Mesodermal cell (in vitro differentiated cells): ENCODE measurements at regions not wholly inside any gene's neighbourhood (a gene's known extent, or its start where the extent isn't known, plus 50 kb on each side); places are given as distances from the start of the nearest gene placed in this dataset.

Source experiments
- H3K27ac ChIP-seq: 2 replicates; pipeline ENCODE4 v1.7.0; 2013; ENCODE audit warnings: mild to moderate bottlenecking, low read depth, low read length, moderate library complexity; ENCODE audit not compliant: severe bottlenecking
- H3K36me3 ChIP-seq: 2 replicates; pipeline ENCODE4 v1.7.1; 2013; ENCODE audit warnings: mild to moderate bottlenecking, low read length, moderate library complexity; ENCODE audit not compliant: control insufficient read depth, insufficient read depth
- H3K4me1 ChIP-seq: one replicate; pipeline ENCODE4 v1.7.1; 2013; ENCODE audit warnings: mild to moderate bottlenecking, low read length; ENCODE audit not compliant: insufficient read depth, control insufficient read depth, poor library complexity, severe bottlenecking
- H3K4me3 ChIP-seq: 2 replicates; pipeline ENCODE4 v1.7.0; 2013; ENCODE audit warnings: low read length, control low read depth, mild to moderate bottlenecking; ENCODE audit not compliant: insufficient read depth, poor library complexity, severe bottlenecking; ENCODE audit errors: extremely low read depth
- H3K9me3 ChIP-seq: 2 replicates; pipeline ENCODE4 v1.7.1; 2013; ENCODE audit warnings: mild to moderate bottlenecking, low read length, moderate library complexity; ENCODE audit not compliant: control insufficient read depth
- WGBS, 2 experiments: methylation state at CpG; one replicate each; pipeline ENCODE4 v1.1.5; 2013; ENCODE audit warnings: missing lambda C conversion rate in 2 of 2; ENCODE audit not compliant: insufficient coverage in 2 of 2; 5-methylcytosine and 5-hydroxymethylcytosine counted together

GRCh38 chr9:108652851-108653250 lies 202.9 kb downstream of the ACTL7B start:
- no peaks in the 10 kb centered on the region for H3K36me3 ChIP-seq
- H3K4me3 ChIP-seq = no peak overlapping the region
- no peaks in the 10 kb centered on the region for H3K9me3 ChIP-seq
- no peaks in the 10 kb centered on the region for H3K4me1 ChIP-seq
- 60 to 88% methylated on average over 1 of the region's 3 CpGs for WGBS, 2 experiments
- H3K27ac ChIP-seq = no peak overlapping the region

DNA sequence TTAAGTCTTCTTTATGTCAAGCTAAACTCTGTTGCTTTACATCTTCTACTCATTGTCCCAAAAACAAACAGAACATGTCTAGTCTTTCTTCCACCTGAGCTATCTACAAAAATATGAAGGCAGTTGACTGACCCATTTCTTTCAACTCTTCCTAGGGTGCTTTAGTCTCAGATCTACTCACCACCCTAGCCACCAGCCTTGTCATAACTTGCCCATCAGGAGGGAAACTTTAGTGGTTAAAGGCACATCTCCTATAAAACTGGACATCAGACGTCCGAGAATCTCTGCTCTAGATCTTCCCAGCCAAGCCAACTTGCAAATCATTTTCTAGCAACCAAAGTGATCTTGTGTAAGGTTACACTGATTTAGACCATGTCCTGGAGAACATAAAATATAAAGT lies 205.0 kb downstream of the ACTL7B start:
- H3K27ac ChIP-seq = no peak overlapping the region
- no peaks in the 10 kb centered on the region for H3K9me3 ChIP-seq
- H3K4me1 ChIP-seq = no peaks in the 10 kb centered on the region
- H3K36me3 ChIP-seq = no peaks in the 10 kb centered on the region
- H3K4me3 ChIP-seq = no peak overlapping the region
- 80% methylated on average over 1 of the region's 2 CpGs; no CpG with 5 or more reads in 1 of the 2 experiments for WGBS, 2 experiments

DNA sequence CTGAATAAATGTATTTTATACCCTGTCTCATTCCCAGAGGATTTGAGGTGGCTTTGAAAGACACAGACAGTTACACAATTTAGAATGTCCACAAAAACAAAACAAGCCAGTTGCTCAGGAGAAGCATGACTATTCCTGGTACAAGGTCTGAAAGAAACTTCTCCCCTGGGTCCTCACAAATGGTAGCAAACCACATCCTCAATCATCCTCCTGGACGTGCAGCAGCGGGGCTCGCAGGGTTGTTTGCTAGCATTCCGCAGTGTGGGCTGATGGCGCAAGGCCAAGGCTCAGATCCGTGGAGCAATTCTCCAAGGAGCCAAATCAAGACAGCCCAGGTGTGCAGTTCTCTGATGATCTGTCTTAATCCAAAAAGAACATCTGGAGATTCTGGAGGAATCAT lies 210.3 kb downstream of the ACTL7B start:
- no peaks in the 10 kb centered on the region for H3K4me1 ChIP-seq
- WGBS, 2 experiments = 70 to 88% methylated on average over 3 to 6 of the region's 6 CpGs
- no peaks in the 10 kb centered on the region for H3K9me3 ChIP-seq
- no peaks in the 10 kb centered on the region for H3K36me3 ChIP-seq
- no peak overlapping the region for H3K4me3 ChIP-seq
- H3K27ac ChIP-seq = no peak overlapping the region

DNA sequence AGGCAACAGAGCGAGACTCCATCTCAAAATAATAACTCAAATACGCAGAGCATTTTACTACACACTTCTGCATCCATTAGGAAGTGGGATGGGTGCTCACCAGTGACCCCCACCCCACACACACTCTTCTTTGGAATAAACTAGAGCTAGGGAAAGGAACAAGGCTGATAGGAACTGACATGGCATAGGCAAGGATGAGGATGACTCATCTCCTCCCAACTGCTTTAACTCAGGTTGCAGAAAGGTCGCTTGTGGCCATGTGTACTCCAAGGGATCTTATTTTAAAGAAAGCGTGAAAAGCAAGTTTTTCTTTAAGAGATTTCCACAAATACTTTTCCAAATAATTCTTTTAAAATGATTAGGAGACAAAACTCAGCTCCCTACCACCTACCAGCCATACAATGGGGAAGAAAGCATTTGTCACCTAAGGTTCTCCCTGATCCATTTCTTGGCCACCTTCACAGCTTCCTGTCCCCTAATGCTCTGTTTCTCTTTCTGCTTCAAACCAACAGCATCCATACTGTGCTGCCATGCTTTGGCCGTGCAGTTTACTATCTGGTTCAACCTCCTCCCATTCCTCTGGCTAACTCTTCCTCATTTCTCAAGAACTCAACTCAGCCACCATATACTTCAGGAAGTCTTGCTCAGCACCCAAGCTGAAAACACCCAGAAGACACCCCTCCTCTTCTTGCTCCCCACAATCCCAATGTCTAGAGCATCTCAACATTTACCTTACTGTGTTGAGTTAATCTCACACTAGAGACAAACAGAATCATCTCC lies 211.9 kb downstream of the ACTL7B start:
- WGBS, 2 experiments = 79 to 84% methylated on average over 3 of the region's 5 CpGs
- Histone ChIP-seq H3K9me3 (no peaks in the 10 kb centered on the region), H3K4me3 (no peak overlapping the region), H3K36me3 (no peaks in the 10 kb centered on the region), H3K4me1 (peaks cover 3% of the 10 kb centered on the region), H3K27ac (no peak overlapping the region)

- Histone ChIP-seq H3K9me3 (no peaks in the 10 kb centered on the region), H3K4me3 (no peak overlapping the region), H3K36me3 (no peaks in the 10 kb centered on the region), H3K27ac (no peak overlapping the region), H3K4me1 (peaks cover 3% of the 10 kb centered on the region)
- WGBS, 2 experiments = 100% methylated on average over 1 of the region's 3 CpGs
Observed at GRCh38 chr9:108642871-108643270, 212.9 kb downstream of the ACTL7B start.

- no CpG with 5 or more reads among the region's 1 CpG for WGBS, 2 experiments
- H3K9me3 ChIP-seq = no peaks in the 10 kb centered on the region
- peaks cover 7% of the 10 kb centered on the region for H3K4me1 ChIP-seq
- no peak overlapping the region for H3K27ac ChIP-seq
- no peak overlapping the region for H3K4me3 ChIP-seq
- H3K36me3 ChIP-seq = no peaks in the 10 kb centered on the region
Observed at GRCh38 chr9:108640230-108640629, 215.6 kb downstream of the ACTL7B start.

DNA sequence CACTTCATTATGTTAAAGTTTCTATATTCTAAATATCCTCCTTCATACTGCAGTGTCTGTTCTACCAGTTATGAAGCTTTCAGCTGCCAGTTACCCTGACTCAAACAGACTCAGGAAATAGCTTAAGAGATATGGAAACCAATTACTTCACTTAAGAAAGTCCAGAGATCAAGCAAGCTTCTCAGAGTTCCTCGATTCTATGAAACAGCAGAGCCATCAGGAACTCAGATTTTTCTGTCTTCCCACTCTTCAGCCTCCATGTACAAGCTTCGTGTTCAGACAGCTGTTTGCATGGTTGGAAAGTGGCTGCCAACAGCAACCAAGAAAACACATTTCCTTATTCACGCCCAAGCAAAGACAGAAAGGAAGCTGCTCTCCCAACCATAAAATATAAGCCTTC lies 216.1 kb downstream of the ACTL7B start:
- no peaks in the 10 kb centered on the region for H3K9me3 ChIP-seq
- peaks cover 9% of the 10 kb centered on the region for H3K4me1 ChIP-seq
- WGBS, 2 experiments = 89 to 90% methylated on average over 3 of the region's 3 CpGs
- no peak overlapping the region for H3K4me3 ChIP-seq
- H3K27ac ChIP-seq = no peak overlapping the region
- no peaks in the 10 kb centered on the region for H3K36me3 ChIP-seq

DNA sequence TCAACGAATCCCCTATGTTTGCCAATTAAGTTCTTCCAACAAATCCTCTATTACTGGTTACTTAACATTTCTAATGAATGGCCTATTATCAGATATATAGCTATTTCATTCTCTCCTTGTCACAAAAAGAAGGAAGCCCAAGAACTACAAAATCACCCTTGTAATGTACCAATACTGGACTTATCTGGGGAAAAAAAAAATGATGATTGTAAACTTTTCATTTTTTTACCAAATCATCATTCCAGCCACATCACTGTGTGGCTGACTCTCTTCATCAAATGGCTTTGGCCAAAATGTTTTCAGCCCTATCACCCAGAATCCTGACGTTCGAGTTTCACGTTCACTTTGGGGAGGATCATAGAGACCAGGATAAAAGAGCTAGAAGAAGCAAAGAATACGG lies 216.7 kb downstream of the ACTL7B start:
- 83% methylated on average over 1 of the region's 5 CpGs; no CpG with 5 or more reads in 1 of the 2 experiments for WGBS, 2 experiments
- H3K9me3 ChIP-seq = no peaks in the 10 kb centered on the region
- H3K36me3 ChIP-seq = no peaks in the 10 kb centered on the region
- H3K27ac ChIP-seq = no peak overlapping the region
- no peak overlapping the region for H3K4me3 ChIP-seq
- peaks cover 14% of the 10 kb centered on the region for H3K4me1 ChIP-seq

- H3K36me3 ChIP-seq = no peaks in the 10 kb centered on the region
- H3K4me3 ChIP-seq = no peak overlapping the region
- peaks cover 14% of the 10 kb centered on the region for H3K4me1 ChIP-seq
- H3K9me3 ChIP-seq = no peaks in the 10 kb centered on the region
- H3K27ac ChIP-seq = peak overlapping the region; percentile 17
- WGBS, 2 experiments = 34 to 38% methylated on average over 3 to 5 of the region's 6 CpGs
Observed at GRCh38 chr9:108637340-108637739, 218.4 kb downstream of the ACTL7B start.

DNA sequence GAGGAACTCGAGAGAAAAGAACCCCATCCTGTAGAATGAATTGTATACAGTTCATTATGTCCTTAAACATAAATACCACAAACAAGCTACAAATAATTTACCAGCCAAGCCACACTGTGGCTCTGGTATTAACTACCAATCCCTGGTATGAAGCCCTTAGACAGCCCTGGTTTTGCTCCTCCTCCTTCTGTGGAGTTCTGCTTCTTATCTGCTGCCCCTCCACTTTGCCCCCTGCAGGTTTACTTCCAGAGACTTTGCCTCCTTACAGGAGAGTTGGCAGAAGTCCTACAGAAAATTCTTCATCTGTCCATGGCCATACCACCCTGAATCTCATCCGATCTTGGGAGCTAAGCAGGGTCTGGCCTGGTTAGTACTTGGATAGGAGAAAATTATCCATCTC lies 219.8 kb downstream of the ACTL7B start:
- H3K36me3 ChIP-seq = no peaks in the 10 kb centered on the region
- H3K9me3 ChIP-seq = no peaks in the 10 kb centered on the region
- H3K4me3 ChIP-seq = no peak overlapping the region
- H3K27ac ChIP-seq = no peak overlapping the region
- peaks cover 14% of the 10 kb centered on the region for H3K4me1 ChIP-seq
- 50% methylated on average over 2 of the region's 2 CpGs; no CpG with 5 or more reads in 1 of the 2 experiments for WGBS, 2 experiments

DNA sequence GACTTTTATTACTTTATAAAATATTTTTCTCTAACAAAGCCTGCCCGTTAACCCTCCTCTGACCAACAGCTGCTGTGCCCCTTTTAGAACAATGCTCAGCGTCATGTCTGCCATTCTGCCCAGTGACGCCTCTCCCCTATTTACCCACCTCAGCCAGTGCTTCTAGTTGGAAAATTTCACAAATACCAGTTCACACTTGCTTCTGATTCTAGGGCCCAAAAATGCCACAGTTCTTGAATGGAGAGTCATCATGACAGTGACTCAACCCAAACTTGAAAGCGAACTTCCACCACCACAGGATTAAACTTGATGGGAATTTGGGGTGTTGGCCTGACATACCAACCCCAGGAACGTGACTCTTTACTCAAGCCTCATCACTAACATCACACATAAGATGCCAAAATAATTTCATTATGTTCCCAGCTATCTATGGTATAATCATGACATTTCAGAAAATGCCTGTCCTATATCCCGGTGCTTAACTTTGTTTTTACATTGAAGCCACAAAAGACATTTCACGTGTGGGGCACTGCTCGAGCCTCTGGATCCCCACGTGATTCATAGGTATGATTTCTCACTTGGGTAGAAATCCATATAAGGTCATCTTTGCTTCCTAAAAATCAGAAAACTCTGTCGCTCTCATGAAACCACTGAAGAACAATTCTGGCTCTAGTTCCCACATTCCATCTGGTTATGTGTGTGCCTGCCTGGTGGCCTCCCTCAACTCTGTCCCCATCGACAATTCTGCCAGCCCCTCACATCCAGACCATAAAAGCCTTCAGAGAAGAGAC lies 220.9 kb downstream of the ACTL7B start:
- Histone ChIP-seq H3K4me3 (no peak overlapping the region), H3K27ac (no peak overlapping the region), H3K9me3 (no peaks in the 10 kb centered on the region), H3K4me1 (peaks cover 14% of the 10 kb centered on the region), H3K36me3 (no peaks in the 10 kb centered on the region)
- WGBS, 2 experiments = 94 to 100% methylated on average over 9 to 10 of the region's 11 CpGs
